ENCODE measurements at regions not wholly inside any gene's neighbourhood (a gene's known extent, or its start where the extent isn't known, plus 50 kb on each side); places are given as distances from the start of the nearest gene placed in this dataset.
"Not testable (repeated sequence)": the region's sequence is repeated elsewhere in the genome, so short reads cannot be mapped to it uniquely, and the experiment has no call there.

DNA sequence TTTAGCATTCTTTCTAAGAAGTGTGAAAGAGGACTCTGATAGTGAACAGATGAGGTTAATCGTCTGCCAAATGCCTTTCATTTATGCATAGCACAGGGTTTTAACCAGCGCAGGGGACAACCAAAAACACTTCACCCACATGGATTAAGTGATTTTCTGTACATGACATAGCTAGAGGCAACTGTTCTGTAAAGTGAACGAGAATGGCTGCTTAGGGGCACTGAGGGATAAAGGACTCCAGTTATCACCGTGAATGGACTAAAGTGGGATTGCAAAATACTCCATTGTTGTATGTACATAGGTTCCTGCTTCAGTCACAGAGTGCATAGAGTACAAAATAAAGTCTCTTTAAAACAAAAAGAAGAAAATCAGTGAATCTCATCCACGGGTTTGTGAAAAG, 456.8 kb downstream of the DMAC1 start:
- DNase-seq (ENCODE audit: low spot score): no peak

DNA sequence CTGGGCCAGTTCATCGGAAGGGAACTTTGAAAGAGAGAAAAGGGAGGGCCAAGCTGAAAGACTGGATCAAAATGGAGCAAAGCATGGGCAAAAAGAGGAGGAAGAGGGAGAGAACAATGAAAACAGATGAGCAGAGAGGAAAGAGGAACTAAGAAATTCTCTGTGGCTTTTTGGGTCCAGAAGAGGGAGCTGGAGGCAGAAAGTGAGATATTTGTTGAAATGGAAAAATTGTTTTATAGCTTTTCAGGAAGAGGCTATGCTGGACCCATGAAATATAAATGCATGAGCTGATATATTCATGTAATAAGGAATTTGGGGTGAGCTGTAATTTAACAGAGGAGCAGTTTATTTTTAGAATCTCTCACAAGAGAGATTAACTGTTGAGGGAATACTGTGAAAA, 457.3 kb downstream of the DMAC1 start:
- no peak for DNase-seq (ENCODE audit: low spot score)

DNA sequence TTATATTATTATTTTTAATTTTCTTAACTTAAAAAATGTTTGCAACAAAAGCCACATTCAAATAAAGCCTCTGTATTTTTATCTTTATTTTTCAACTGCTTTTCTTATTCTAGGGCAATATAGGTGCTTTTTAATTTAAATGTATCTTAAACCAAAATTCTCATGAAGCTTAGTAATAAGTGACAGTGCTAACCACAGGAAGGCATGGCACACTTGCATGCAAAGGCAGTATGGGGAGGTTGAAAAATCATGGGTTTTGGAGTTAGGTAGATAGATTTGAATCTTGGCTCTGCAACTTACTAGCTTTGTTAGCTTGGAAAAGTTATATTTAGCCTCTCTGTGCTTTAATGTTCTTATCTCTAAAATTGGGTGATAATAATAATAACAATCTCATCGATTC, 458.0 kb downstream of the DMAC1 start:
- DNase-seq (ENCODE audit: low spot score): no peak

DNA sequence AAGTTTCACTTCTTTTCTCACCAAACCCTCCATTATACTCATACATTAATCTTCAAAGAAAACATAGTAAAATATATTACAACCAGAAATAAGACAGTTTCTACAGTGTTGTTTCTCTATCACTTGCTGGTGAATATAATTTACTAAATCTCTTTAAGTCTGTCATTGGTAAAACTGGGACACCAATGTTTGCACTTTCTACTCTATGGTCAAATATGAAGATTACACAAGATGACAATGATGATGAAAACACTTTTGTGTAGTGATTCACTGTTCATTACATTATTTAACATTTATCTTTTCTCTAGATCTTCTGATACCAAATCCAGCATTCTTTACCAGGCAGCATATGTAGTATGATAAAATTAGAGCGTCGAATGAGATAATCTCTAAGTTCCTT, 459.1 kb downstream of the DMAC1 start:
- no peak for DNase-seq (ENCODE audit: low spot score)

GRCh38 chr9:7338586-7339281, 460.8 kb downstream of the DMAC1 start:
- no peak for DNase-seq (ENCODE audit: low spot score)

DNA sequence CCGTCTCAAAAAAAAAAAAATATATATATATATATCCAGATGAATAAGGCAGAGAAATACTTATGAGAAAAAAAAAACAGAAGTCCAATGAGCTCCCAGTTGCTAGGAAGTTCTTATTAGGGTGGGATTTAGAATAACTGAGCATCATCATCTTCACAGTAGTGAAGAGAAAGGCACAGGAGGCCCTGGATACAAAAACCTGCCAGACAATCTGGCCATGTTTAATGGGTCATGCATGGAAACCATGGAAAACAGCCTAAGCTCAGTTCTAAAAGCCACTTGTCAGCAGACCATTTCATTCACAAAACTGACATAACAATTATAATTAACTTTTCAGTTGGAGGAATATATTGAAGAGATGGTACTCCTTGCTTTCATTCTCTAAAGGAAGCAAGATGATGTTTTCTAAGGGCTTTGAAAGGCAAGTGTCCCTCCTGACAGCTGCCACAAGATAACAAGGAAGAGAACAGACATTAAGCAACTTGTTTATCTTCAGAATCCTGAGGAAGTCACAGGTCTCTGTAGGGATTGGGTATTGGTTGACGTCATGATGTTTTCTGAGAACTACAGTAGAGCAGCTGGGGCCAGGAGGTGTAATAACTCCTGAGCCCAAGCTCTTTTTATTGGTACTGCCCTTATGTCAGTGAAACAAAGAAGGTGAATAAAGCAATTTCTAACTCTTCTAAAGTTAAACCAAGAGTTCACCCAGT, 463.1 kb downstream of the DMAC1 start:
- no peak for DNase-seq (ENCODE audit: low spot score)

DNA sequence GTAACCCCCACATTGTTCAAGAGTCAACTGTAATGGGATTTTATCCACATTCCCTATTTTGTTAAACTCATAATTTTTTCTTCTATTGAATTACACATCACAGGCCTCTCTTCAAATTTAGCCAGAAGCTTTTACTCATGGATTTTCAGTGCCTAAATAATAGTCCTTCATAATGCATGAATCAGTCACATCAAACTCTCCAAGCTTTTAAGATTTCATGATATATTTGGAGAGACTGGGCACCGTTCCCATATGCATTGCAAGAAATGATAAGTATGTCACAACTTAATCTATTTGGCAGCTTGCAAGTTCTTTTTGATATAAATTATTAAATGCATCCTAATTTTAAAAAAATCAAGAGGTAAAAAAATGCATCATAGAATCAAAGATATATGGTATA, 465.9 kb downstream of the DMAC1 start:
- no peak for DNase-seq (ENCODE audit: low spot score)

DNA sequence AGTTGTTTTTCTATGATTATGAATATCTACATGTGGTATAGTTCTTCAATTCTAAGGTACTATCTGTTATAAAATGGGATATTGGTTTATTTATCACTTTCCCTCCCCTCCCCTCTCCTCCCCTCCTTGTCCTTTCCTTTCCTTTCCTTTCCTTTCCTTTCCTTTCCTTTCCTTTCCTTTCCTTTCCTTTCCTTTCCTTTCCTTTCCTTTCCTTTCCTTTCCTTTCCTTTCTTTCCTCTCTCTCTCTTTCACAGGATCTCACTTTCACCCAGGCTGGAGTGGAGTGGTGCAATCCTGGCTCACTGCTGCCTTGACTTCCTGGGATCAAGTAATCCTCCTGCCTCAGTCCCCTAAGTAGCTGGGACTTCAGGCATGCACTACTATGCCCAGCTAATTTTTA, 466.8 kb downstream of the DMAC1 start:
- no peak for DNase-seq (ENCODE audit: low spot score)

DNA sequence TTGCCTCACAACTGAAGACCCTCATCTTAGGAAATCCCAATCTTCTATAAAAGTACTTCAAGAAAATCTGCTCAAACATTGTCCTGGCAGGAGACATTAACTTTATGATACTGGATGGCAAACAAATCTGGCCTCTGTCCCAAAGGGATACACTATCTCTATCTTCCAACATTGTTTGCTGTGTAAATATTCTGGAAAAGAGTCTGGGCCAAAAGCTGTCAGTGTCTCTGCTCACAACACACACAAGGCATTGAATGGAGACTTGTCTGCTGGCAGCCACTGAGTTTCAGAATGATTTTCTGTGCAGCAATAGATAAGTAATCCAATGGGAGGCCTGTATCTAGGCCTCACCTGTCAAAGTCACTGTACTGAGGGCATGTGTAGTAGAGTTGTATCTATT, 471.1 kb downstream of the DMAC1 start:
- DNase-seq (ENCODE audit: low spot score): no peak

DNA sequence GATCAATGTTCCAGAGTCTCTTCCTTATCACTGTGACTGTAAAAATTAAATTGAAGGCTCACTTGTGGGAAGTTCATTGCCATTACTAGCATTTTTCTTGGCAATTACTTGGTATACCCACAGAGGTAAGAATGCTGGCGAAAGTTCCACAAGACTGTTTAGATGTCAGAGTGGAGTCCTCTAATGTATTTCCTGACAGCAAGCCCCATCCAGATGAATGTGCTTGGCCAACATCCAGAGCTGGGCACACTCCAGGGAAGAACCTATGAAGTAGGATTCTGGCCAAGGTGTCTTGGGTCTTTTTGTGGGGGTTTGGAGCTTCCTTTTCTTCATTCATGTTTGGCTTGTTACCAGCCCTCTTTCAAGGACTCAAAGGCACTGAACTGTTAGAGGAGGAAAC, 473.6 kb downstream of the DMAC1 start:
- no peak for DNase-seq (ENCODE audit: low spot score)

GRCh38 chr9:7324152-7324598, 475.4 kb downstream of the DMAC1 start:
- DNase-seq (ENCODE audit: low spot score): no peak

DNA sequence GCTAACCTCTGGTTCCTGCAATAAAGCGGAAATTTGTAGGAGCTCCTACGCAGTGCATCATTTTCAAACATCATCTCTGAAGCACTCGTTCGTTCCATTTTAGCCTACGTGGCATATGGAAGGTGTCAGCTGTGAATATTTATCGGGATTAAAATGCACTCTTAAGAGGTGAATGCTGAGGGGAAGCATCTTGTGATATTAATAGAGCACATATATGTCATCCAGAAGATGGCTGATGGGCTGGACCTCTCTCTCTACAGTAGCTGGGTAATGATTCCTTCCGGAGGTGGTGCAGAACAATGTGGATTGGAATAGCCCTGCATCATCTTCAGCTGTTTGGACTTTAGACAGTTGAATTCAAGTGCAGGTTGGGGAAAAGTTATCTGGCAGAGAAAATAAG, 478.7 kb downstream of the DMAC1 start:
- DNase-seq (ENCODE audit: low spot score): no peak

- no peak for DNase-seq (ENCODE audit: low spot score)
Measured at GRCh38 chr9:7320139-7320538, 479.4 kb downstream of the DMAC1 start.

DNA sequence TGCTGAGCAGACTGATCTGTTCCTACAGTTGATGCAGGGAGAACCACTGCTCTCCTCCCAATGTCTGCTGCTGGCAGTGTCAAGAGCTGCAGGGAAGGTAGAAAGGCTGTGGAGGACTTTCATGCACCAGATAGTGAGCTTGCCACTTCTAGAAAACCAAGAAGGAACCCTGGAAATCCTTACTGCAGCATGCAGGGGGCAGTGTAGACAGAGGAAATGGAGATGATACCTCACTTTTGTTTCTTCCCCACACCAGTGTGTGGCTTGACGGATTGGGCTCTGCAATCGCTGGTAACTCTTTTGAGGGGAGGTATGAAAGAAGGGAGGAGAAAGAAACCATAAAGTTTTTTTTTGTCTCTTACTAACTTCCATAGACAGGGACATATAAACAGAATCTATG, 480.7 kb downstream of the DMAC1 start:
- DNase-seq (ENCODE audit: low spot score): no peak

DNA sequence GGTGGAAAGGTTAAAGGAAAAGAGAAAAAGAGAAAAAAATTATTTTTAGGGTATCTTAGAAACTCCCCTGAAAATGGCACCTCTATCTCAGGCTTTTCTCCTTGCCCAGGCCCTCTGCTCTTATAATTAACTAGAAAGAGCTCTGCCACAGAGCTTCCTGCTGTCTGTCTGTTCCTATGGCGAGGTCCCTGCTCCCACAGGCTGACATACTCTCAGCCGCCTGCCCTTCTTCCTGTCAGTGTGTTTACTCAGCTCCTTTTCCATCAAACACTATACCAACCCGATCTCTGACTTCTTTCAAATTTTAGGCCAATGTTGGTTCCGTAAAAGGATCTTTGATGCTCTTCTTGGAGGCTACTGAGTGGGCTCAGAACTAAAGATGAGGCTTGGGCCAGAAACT, 482.6 kb downstream of the DMAC1 start:
- no peak for DNase-seq (ENCODE audit: low spot score)

- DNase-seq (ENCODE audit: low spot score): no peak
Measured at GRCh38 chr9:7316166-7316795, 483.3 kb downstream of the DMAC1 start.

DNA sequence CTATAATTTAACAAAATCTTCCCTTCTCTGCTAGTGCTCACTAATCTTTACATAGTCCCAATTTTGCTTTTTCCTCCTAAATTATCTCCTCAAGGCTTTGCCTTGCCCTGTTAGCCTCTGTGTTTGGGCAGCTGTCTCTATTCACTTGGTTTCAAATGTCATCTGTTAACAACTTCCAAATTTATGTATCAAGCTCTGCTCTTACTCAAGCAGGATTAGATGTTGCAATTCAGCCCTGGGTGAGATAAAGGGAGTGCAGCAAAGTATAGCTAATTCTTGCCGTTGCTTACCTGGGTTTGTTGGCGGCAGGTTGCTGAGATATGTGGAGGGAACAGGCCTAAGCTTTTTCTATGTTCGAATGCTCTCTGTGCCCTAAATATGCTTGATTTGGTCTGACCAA, 483.8 kb downstream of the DMAC1 start:
- no peak for DNase-seq (ENCODE audit: low spot score)

- DNase-seq (ENCODE audit: low spot score): no peak
Measured at GRCh38 chr9:7315116-7315515, 484.5 kb downstream of the DMAC1 start.

DNA sequence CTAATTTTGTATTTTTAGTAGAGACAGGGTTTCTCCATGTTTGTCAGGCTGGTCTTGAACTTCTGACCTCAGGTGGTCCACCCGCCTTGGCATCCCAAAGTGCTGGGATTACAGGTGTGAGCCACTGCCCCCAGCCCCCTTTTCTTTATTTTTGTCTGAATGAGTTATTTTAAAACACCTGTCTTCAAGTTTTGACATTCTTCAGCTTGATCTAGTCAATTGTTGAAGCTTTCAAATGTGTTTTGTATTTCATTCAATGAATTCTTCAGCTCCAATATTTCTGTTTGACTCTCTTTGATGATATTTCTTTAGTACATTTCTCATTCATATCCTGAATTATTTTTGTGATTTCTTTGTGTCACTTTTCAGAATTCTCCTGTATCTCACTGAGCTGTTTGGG, 486.2 kb downstream of the DMAC1 start:
- no peak for DNase-seq (ENCODE audit: low spot score)

- not testable (repeated sequence) for DNase-seq (ENCODE audit: low spot score)
Measured at GRCh38 chr9:7309051-7309450, 490.5 kb downstream of the DMAC1 start.

DNA sequence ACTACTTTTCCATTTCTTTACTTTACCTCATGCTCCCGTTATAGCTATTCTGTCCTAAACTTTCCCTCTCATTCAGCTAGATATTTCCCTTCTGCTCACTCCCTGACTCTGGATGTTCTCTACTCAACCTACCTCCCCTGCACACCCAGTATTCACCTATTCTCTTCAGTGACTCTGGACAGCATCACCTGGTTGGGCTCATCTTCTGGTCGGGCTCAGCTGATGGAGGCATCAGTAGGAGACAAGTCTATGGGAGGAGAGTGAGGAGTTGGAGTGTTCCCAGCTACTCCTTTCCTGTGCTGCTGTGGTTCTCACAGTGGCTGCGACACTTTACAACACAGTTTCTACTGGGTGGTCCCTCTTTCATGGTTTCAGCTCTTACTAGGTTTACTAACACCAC, 493.9 kb downstream of the DMAC1 start:
- DNase-seq (ENCODE audit: low spot score): no peak

- DNase-seq (ENCODE audit: low spot score): no peak
Measured at GRCh38 chr9:7304627-7304995, 495.0 kb downstream of the DMAC1 start.

- DNase-seq (ENCODE audit: low spot score): no peak
Measured at GRCh38 chr9:7303907-7304626, 495.5 kb downstream of the DMAC1 start.
